IMR-90 (cell line): ENCODE measurements at regions not wholly inside any gene's neighbourhood (a gene's known extent, or its start where the extent isn't known, plus 50 kb on each side); places are given as distances from the start of the nearest gene placed in this dataset.
"Not testable (repeated sequence)": the region's sequence is repeated elsewhere in the genome, so short reads cannot be mapped to it uniquely, and the experiment has no call there.

Experiments used
- ATAC-seq: fragments of 200-7000 bp; cut with Tn5 transposase; 2 replicates; pipeline ENCODE4 v1.9.1; 2020; ENCODE audit warnings: low read depth, mild to moderate bottlenecking, moderate library complexity
- BruUV-seq: library from RNA; stranded (reverse); fragments of 400-500 nt; replicated peaks from 2 replicates; lab custom pipeline; 2021; lab: Mats Ljungman, UMichigan
- CTCF ChIA-PET: fragments of 300-600 bp; formaldehyde crosslinking; extraction: SDS; loops from one replicate; lab custom pipeline; 2021; ENCODE audit warnings: antibody characterized with exemption; lab: Yijun Ruan, JAX
- POLR2A ChIA-PET: fragments of 300-600 bp; sonication (Branson Sonifier 250); formaldehyde crosslinking; loops from one replicate; lab custom pipeline; 2022; ENCODE audit warnings: antibody characterized with exemption; ENCODE audit not compliant: unreplicated experiment; lab: Charles Lee
- DNase-seq: peaks from one replicate; pipeline ENCODE4 v3.0.0; 2013
- H2AFZ ChIP-seq: replicated peaks from 2 replicates; pipeline ENCODE3; 2013; ENCODE audit warnings: low read length, mild to moderate bottlenecking; ENCODE audit not compliant: poor library complexity
- H2AK5ac ChIP-seq: 2 replicates; pipeline ENCODE4 v1.6.1; 2013; ENCODE audit warnings: low read depth, low read length, inconsistent platforms
- H2AK9ac ChIP-seq: replicated peaks from 2 replicates; pipeline ENCODE3; 2013; ENCODE audit warnings: mild to moderate bottlenecking, low read depth, low read length, moderate library complexity; ENCODE audit not compliant: poor library complexity
- H2BK120ac ChIP-seq: 2 replicates; pipeline ENCODE4 v1.6.1; 2013; ENCODE audit warnings: low read depth, low read length, inconsistent platforms
- H2BK15ac ChIP-seq: 3 replicates; pipeline ENCODE4 v1.6.1; 2013; ENCODE audit warnings: low read depth, low read length, inconsistent platforms
- H2BK20ac ChIP-seq: 2 replicates; pipeline ENCODE4 v1.6.1; 2013; ENCODE audit warnings: low read depth, mild to moderate bottlenecking, inconsistent platforms, low read length, moderate library complexity
- H2BK5ac ChIP-seq: 2 replicates; pipeline ENCODE4 v1.6.1; 2013; ENCODE audit warnings: mild to moderate bottlenecking, low read depth, low read length, inconsistent platforms; ENCODE audit not compliant: poor library complexity, severe bottlenecking
- H3K14ac ChIP-seq: replicated peaks from 2 replicates; pipeline ENCODE4 v1.6.1; 2013; ENCODE audit warnings: low read depth, low read length, inconsistent platforms
- H3K18ac ChIP-seq: 2 replicates; pipeline ENCODE4 v1.6.1; 2013; ENCODE audit warnings: low read depth, low read length, control low read depth
- H3K23ac ChIP-seq: 2 replicates; pipeline ENCODE4 v1.6.1; 2013; ENCODE audit warnings: low read depth, low read length, inconsistent platforms
- H3K27ac ChIP-seq: 2 replicates; pipeline ENCODE4 v1.5.1; 2013; ENCODE audit warnings: mild to moderate bottlenecking, control low read depth, low read length; ENCODE audit not compliant: insufficient read depth
- H3K27me3 ChIP-seq: 2 replicates; pipeline ENCODE4 v1.6.1; 2013; ENCODE audit warnings: low read length; ENCODE audit not compliant: control insufficient read depth, insufficient read depth
- H3K36me3 ChIP-seq: 2 replicates; pipeline ENCODE4 v1.6.1; 2013; ENCODE audit warnings: low read length, mixed read lengths; ENCODE audit not compliant: control insufficient read depth, insufficient read depth
- H3K4ac ChIP-seq: 2 replicates; pipeline ENCODE4 v1.6.1; 2013; ENCODE audit warnings: low read depth, low read length, inconsistent platforms
- H3K4me1 ChIP-seq: 2 replicates; pipeline ENCODE4 v1.6.1; 2013; ENCODE audit warnings: low read length, mixed read lengths; ENCODE audit not compliant: control insufficient read depth, insufficient read depth
- H3K4me2 ChIP-seq: 2 replicates; pipeline ENCODE4 v1.6.1; 2013; ENCODE audit warnings: low read depth, mild to moderate bottlenecking, control low read depth, low read length, moderate library complexity
- H3K4me3 ChIP-seq: 2 replicates; pipeline ENCODE4 v1.5.1; 2013; ENCODE audit warnings: low read depth, mild to moderate bottlenecking, control low read depth, low read length, moderate library complexity; ENCODE audit not compliant: insufficient read depth
- H3K56ac ChIP-seq: 2 replicates; pipeline ENCODE4 v1.6.1; 2013; ENCODE audit warnings: low read length, inconsistent platforms; ENCODE audit not compliant: insufficient read depth; ENCODE audit errors: extremely low read depth
- H3K79me1 ChIP-seq, 2 experiments: 2 replicates each; pipeline ENCODE4 v1.6.1; 2013; ENCODE audit warnings: low read length in 2 of 2, inconsistent platforms in 1 of 2, low read depth in 1 of 2
- H3K9ac ChIP-seq: 2 replicates; pipeline ENCODE4 v1.6.1; 2013; ENCODE audit warnings: low read depth, low read length, control low read depth
- H3K9me1 ChIP-seq: 2 replicates; pipeline ENCODE4 v1.6.1; 2013; ENCODE audit warnings: low read length, inconsistent platforms; ENCODE audit not compliant: insufficient read depth
- H3K9me3 ChIP-seq: 2 replicates; pipeline ENCODE4 v1.6.1; 2013; ENCODE audit warnings: low read length; ENCODE audit not compliant: control insufficient read depth, insufficient read depth
- H4K20me1 ChIP-seq: 2 replicates; pipeline ENCODE4 v1.6.1; 2013; ENCODE audit warnings: low read length, inconsistent platforms; ENCODE audit not compliant: insufficient read depth
- H4K5ac ChIP-seq: 2 replicates; pipeline ENCODE4 v1.6.1; 2013; ENCODE audit warnings: mild to moderate bottlenecking, low read depth, low read length, control low read depth
- H4K8ac ChIP-seq, 2 experiments: 2 replicates each; pipeline ENCODE4 v1.6.1; 2013; ENCODE audit warnings: low read depth in 2 of 2, low read length in 2 of 2, control low read depth in 1 of 2, inconsistent platforms in 1 of 2
- H4K91ac ChIP-seq: 2 replicates; pipeline ENCODE4 v1.6.1; 2013; ENCODE audit warnings: low read depth, low read length, inconsistent platforms; ENCODE audit not compliant: insufficient read depth
- CEBPB ChIP-seq: IDR thresholded peaks from 2 replicates; pipeline ENCODE4 v1.6.1; 2012; ENCODE audit warnings: low read depth, low read length, improper control_type of control experiment
- FOS ChIP-seq: fragments of 150-350 bp; IDR thresholded peaks from 2 replicates; pipeline ENCODE4 v1.6.1; 2016; ENCODE audit warnings: low read depth, low read length
- NFE2L2 ChIP-seq: fragments of 150-350 bp; IDR thresholded peaks from 2 replicates; pipeline ENCODE4 v1.6.1; 2016; ENCODE audit warnings: low read depth, mild to moderate bottlenecking, low read length
- POLR2A ChIP-seq: IDR thresholded peaks from 2 replicates; pipeline ENCODE4 v1.6.1; 2012; ENCODE audit warnings: mild to moderate bottlenecking, low read depth, low read length
- RAD21 ChIP-seq: IDR thresholded peaks from 2 replicates; pipeline ENCODE4 v1.6.1; 2012; ENCODE audit warnings: low read length, improper control_type of control experiment
- WGBS, 2 experiments: methylation state at CpG; one replicate each; pipeline versions ENCODE4 v1.1.5 to v1.1.7; 2013; ENCODE audit warnings: missing lambda C conversion rate in 2 of 2; ENCODE audit not compliant: insufficient read length in 1 of 2; ENCODE audit errors: extremely low coverage in 2 of 2; 5-methylcytosine and 5-hydroxymethylcytosine counted together
- dilution Hi-C: fragments of 300-500 bp; cut with HindIII; formaldehyde crosslinking; loops from one replicate; pipeline ENCODE4 v1.14.3; 2018; ENCODE audit warnings: low sequenced_read_pairs; ENCODE audit not compliant: unreplicated experiment
- in situ Hi-C: fragments of 300-500 bp; cut with MboI; formaldehyde crosslinking; loops from 3 replicates; pipeline ENCODE4 v1.14.3; 2019; ENCODE audit warnings: low sequenced_read_pairs, inconsistent platforms, mixed read lengths
- intact Hi-C: fragments of 100-400 bp; cut with micrococcal nuclease; formaldehyde crosslinking; loops from 2 replicates; pipeline ENCODE4 v1.10.0; 2022

DNA sequence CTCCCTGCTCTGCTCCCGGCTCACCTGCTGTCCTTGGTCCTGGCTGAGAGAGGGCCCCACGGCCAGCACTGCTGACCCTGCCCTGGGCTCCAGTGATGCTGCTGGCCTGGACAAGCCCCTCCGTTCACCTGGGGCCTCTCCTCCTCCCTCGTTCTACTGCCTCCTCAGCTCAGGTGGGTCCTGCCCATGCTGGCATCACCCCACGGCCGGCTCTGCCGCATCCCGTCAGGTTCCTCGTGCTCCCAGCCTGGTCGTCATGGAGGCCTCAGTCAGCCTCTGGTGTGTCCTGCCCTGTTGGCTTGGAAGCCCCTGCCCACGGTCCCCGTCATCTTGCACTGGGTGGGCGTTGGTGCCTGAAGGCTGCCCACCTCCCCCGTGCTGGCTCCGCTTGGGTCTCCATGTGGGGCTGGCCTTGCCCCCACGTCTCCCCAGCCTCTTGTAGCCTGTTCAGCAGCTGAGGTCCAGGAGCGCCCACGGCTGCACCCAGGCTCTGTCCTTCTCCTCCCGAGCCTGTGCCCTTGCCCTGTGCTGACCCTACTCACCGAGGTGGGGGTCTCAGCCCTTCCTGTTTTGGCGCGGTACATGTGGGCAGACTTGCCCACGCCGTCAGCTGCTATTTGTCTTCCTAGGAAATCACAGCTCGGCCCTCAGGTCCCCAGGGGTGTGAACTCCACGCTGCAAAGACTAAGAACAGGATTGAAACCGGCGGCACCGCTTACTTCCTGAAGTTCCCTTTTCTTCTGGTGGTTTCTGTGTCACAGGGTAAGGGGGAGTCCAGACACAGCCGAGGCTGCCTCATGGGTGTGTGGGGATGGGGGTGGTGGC lies 121.6 kb downstream of the TMEM121 start:
- no peak overlapping the region for H3K14ac ChIP-seq
- H3K4me2 ChIP-seq: no peak overlapping the region
- no peaks in the 10 kb centered on the region for H3K79me1 ChIP-seq
- H3K9me1 ChIP-seq: no peaks in the 10 kb centered on the region
- WGBS, 2 experiments: 66% methylated on average over 14 of the region's 30 CpGs; no CpG with 5 or more reads in 1 of the 2 experiments
- H3K27ac ChIP-seq: no peak overlapping the region
- TF ChIP-seq CEBPB: no peak
- no peak for TF ChIP-seq RAD21
- TF ChIP-seq FOS: no peak
- no peak for TF ChIP-seq NFE2L2
- TF ChIP-seq POLR2A: no peak
- no peak overlapping the region for H3K23ac ChIP-seq
- no peaks in the 10 kb centered on the region for H4K20me1 ChIP-seq
- H3K4me3 ChIP-seq: no peak overlapping the region
- H2AFZ ChIP-seq: no peak overlapping the region
- DNase-seq (no peak), ATAC-seq (no peak)
- no TSS peak for BruUV-seq
- H2BK120ac ChIP-seq: no peak overlapping the region
- no peak overlapping the region for H2BK5ac ChIP-seq
- intact Hi-C loops (no loop called here), in situ Hi-C loops (no loop called here), dilution Hi-C loops (no loop called here)
- H3K18ac ChIP-seq: no peak overlapping the region
- no peaks in the 10 kb centered on the region for H3K36me3 ChIP-seq
- no peak overlapping the region for H2BK20ac ChIP-seq
- no peak overlapping the region for H3K4ac ChIP-seq
- H4K8ac ChIP-seq: no peak overlapping the region
- POLR2A ChIA-PET: no interaction called here
- H3K27me3 ChIP-seq: no peaks in the 10 kb centered on the region
- no peak overlapping the region for H2AK9ac ChIP-seq
- CTCF ChIA-PET: no interaction called here
- H3K56ac ChIP-seq: no peak overlapping the region
- peaks cover 25% of the 10 kb centered on the region for H3K9me3 ChIP-seq
- no peaks in the 10 kb centered on the region for H3K4me1 ChIP-seq
- H4K5ac ChIP-seq: no peak overlapping the region
- no peak overlapping the region for H3K9ac ChIP-seq
- H2AK5ac ChIP-seq: no peak overlapping the region
- no peak overlapping the region for H4K91ac ChIP-seq
- H2BK15ac ChIP-seq: no peak overlapping the region

DNA sequence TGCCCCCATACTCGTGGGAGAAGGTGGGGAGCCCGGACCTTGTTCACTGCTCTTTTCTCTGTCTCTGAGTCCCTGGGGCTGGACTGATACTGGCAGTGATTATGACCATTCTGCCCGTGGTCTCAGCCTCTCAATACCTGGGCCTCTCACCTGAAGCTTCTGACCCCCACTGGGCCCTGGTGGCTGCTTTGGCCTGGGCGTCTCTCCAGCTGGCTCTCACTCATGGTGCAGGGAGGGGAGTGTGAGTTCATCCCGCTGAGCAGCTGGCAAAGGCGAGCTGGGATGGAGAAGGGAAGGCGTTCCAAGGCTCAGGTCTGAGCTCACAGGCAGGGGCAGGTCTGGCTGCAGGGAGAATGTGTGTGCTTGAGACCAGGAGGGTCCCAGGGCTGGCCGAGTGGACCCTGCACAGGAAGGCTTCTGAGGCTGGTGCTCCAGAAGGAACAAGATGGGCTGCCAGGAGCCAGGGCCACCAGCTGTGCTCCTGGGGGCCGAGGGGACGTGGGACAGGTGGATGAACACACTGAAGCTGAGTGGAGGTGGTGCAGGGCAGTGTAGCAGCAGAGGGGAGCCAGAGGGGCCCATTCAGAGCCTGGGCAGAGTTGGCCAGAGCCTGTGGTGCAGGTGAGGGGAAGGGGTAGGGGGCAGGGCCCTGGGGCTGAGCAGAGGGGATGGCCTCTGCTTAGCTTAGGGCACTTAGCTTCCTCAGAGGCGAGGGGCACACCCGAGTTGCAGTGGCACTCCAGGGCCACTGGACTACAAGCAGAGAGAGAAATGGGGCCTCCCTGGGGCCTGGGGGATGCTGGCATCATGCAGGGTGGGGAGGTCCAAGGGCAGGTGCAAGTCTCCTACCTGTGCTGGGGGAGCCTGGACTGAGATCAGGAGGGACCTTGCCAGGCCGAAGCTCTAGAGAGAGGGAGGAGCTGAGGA lies 122.5 kb downstream of the TMEM121 start:
- H3K36me3 ChIP-seq, DNase-seq, H3K23ac ChIP-seq, H2BK15ac ChIP-seq, H3K14ac ChIP-seq, H3K79me1 ChIP-seq, H3K18ac ChIP-seq, POLR2A ChIA-PET, H2BK120ac ChIP-seq, H4K20me1 ChIP-seq, ATAC-seq, H2AK5ac ChIP-seq, H4K91ac ChIP-seq, H4K5ac ChIP-seq, H3K9ac ChIP-seq, H3K4me1 ChIP-seq, CTCF ChIA-PET, H2AK9ac ChIP-seq, H2BK20ac ChIP-seq, in situ Hi-C loops, H2AFZ ChIP-seq, H3K27ac ChIP-seq, H3K27me3 ChIP-seq, BruUV-seq, H3K4ac ChIP-seq, H2BK5ac ChIP-seq, H3K56ac ChIP-seq, H3K9me1 ChIP-seq, intact Hi-C loops, H3K4me2 ChIP-seq, H4K8ac ChIP-seq, H3K4me3 ChIP-seq, dilution Hi-C loops: not testable (repeated sequence)
- H3K9me3 ChIP-seq: peaks cover 25% of the 10 kb centered on the region
- WGBS, 2 experiments: 42% methylated on average over 3 of the region's 13 CpGs; no CpG with 5 or more reads in 1 of the 2 experiments
